NCI-H2196 (cell line): ENCODE measurements at regions not wholly inside any gene's neighbourhood (a gene's known extent, or its start where the extent isn't known, plus 50 kb on each side); places are given as distances from the start of the nearest gene placed in this dataset.
A peak's percentile ranks its signal among the peaks of the same experiment; 100 is the strongest.

Experiments used
- DNase-seq: peaks from one replicate; lab custom pipeline; 2025; ENCODE audit not compliant: unreplicated experiment; lab: John Stamatoyannopoulos, UW

DNA sequence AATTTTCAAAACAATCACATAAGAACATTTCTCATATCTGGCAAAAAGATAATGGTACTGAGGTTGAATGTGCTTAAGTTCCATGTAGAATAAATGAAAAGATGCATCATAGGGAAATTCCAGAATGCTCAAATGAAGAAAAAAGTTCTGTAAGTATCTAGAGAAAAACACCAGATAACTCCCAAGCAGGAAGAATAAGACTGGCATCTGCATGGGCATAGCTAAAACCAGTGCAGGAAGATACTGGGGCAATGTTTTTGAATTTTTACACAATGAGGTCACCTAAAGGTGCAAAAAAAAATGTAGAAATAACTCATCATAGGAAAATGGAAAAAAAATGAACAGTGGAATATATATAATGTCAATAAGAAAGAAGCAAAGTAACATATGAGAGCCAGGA is 275.2 kb downstream of the BAMBI start:
- DNase-seq: no peak

DNA sequence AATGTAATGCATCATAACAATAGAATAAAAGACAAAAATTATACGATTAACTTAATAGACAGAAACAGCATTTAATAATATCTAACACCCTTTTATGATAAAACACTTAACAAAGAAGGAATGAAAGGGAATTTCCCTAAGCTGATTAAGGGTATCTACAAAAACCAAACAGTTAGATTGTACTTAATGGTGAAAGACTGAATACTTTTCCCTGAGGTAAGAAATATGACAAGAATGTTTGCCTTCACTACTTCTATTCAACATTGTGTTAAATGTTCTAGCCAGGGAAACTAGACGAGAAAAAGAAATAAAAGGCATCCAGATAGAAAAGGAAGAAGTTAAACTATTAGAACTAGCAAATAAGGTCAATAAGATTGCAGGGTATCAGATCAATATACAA is 276.9 kb downstream of the BAMBI start:
- DNase-seq: no peak

DNA sequence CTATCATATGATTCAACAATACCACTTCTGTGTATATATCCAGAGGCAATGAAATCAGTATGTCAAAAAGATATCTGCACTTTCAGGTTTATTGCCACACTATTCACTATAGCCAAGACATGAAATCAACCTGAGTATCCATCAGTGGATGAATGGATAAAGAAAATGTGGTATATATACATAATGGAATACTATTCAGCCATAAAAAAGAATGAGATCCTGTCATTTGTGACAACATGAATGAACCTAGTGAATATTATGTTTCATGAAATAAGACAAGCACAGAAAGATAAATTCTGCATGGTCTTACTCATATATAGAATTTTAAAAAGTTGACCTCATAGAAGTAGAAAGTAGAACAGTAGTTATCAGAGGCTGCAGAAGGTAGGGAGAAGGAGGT is 281.1 kb downstream of the BAMBI start:
- no peak for DNase-seq

DNA sequence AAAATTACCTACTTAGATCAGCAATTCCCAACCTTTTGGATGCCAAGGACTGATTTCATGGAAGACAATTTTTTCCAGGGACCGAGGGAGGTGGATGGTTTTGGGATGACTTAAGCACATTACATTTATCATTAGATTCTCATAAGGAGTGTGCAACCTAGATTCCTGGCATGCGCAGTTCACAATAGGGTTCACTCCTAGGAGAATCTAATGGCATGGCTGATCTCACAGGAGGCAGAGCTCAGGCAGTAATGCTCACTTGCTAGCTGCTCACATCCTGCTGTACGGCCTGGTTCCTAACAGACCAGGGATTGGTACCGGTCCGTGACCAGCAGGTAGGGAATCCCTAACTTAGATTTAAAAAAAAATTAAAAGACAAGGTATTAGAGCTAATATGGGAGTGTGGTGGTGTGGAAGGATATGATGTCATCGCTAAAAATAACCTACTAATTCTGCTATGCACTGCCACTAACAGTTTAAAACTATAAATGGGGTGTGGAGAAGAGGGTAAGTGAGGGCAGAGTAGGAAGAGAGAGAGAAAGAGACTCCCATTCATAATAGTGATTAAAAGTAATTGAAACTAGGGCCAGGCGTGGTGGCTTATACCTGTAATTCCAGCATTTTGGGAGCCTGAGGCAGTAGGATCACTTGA is 282.7 kb downstream of the BAMBI start:
- DNase-seq: no peak

DNA sequence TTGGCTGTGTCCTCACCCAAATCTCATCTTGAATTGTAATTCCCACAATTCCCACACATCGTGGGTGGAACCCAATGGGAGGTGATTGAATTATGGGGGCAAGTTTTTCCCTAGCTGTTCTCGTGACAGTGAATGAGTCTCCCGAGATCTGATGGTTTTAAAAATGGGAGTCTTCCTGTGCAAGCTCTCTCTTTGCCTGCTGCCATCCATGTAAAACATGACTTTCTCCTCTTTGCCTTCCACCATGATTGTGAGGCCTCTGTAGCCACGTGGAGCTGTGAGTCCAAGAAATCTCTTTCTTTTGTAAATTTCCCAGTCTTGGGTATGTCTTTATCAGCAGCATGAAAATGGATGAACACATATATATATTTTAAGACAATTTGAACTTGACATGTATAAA is 285.4 kb downstream of the BAMBI start:
- no peak for DNase-seq

DNA sequence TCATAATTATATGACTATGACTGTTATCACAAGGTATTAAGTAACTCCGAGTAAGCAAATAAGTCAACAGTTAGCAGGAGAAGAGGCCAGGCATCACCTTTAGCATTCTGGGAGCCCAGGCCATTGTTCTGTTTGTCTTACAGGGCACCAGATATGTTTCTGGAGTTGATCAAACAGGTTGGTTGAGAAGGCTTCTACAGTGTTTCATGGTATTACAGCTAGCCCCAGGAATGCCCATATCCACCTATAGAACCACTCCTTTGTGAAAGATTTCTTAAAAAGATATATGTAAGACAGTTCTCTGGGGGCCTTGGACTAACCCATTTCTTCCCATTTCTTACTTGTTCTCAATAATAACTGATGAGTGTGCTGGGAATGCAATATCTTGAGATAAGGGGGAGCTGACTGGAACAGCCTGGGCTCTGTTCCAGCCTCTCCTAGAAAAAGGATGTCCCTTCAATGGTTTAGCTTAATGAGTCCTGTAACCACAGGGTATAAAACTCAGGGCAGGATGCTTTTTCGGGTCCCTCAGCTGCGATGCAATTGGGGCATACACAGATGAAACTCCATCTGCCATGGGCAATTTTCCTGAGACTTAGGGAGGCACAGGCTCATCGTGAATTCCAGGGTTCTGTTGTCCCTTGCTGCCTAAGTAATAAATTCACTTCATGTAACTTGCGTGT is 286.4 kb downstream of the BAMBI start:
- DNase-seq: no peak

DNA sequence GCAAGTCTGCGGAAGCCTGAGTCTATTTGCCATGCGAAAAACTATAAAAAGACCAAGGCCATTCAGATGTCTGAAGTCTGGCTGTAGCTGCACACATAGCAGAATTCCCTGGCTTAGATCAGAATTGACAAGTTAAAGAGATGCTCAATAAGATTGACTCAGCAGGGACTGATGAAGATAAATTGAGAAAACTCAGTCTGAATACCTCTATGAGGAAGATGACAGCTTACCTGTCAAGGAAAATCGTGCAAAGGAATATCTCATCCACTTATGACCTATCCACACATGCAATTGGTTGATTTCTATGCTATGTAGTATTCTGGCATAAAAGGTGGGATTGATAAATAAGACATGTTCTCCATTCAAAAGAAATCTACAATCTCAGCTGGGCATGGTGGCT is 288.6 kb downstream of the BAMBI start:
- no peak for DNase-seq

DNA sequence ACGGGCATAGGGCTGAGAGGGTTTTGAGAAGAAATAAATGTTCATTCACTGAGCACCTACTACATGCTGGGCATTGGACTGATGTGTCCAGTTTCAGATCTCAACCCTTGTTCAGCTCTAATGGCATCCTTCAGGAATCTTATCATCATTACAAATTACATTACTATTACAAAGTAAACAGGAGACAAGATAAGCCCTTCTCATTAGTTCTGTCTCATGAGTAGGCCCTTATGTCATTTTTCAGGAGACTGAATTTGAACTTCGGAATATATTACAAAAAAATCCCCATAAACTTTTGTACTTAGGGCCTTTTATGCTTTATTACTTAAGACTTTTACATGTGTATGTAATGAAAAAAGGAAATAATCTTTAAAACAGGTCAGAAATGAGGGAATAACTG is 289.7 kb downstream of the BAMBI start:
- DNase-seq: no peak

DNA sequence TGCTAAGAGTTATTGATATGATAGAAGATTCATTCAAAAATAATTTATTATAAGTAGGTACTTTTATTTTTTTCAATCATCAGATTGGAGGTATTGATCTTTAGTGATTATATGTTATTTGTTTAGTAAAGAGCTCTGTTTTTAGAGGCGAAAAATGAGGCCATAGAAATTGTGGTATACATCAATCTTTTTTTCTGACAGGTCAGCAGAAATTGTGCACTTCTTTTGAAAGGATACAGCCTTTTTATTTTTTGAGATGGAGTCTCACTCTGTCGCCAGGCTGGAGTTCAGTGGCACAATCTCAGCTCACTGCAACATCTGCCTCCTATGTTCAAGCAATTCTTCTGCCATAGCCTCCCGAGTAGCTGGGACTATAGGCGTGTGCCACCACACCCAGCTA is 292.1 kb downstream of the BAMBI start:
- no peak for DNase-seq

DNA sequence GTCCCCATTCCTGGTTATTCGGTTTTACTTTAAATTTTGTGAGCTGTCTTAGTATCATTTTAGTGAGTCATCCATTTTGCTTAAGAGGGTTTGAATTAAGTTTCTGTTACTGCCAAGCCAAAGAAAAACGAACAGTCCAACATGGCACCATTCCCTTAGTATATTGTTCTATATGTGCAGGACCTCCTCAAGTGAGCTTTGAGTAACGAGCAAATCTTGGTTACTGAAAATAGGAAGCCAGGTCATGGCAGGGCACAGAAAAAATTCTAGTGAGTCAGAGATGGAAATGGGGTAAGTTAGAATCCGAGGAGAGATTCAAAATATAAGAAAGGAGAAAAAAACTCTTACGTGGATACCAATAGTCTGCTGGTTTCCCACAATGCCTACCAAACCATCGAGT is 292.9 kb downstream of the BAMBI start:
- DNase-seq: no peak

DNA sequence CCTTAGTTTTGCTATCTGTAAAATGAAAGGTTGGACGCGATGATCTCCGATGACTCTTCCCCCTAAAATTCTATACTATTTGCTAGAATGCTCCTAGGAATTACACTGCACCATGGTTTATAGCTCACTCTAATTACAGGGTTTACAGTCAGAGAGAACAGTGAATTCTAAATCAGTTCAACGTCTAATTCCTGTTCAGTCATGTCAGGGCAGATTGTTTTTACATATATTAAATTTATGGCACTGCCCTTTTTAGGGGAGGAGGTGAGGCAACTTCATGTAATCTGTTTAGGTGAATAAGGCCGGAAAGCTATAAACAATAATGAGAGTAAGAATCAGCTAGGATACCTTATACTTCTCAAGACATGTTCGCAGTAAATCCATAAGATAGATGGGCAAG is 293.9 kb downstream of the BAMBI start:
- no peak for DNase-seq

DNA sequence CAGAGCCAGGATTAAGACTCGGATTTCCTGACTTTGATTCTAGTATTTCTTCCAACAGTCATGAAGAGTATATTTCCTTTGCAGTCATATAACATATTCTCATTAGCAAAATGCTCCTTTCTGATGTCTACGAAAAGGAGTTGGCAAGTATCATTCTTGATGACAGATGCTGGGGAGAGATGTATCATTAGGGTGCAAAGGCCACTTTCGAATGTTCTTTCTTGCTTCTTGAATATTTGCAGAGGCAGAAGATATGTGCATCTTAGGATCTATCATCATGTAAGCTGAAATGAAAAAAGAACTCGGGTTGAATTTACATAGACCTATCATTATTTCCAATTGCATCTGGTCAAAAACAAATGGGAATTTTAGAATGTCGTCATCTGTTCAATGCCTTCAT is 294.4 kb downstream of the BAMBI start:
- no peak for DNase-seq

DNA sequence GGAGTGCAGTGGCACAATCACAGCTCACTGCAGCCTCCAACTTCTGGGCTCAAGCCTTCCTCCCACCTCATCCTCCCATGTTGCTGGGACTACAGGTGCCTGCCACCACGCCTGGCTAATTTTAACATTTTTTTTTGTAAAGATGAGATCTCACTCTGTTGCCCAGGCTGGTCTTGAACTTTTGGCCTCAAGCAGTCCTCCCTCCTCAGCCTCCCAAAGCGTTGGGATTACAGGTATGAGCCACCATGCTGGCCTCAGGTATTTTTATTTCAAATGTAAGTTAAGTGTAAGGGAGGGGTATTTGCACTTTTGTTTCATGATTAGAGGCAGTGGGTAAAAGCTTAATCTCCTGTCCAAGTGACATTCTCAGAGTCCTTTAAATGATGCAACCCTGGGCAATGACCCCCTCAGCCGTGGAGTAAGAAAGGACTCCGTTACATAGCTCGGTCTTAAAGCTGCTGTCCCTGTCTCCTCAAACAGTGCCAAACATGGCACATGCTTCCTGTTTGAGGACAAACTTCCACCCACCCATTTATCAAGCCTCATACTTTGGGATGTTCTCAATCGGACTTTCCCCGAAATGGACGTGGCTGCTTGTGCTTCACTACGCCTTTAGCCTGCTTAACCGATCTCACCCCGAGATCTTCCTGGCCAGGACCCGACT is 296.1 kb downstream of the BAMBI start:
- DNase-seq: no peak

DNA sequence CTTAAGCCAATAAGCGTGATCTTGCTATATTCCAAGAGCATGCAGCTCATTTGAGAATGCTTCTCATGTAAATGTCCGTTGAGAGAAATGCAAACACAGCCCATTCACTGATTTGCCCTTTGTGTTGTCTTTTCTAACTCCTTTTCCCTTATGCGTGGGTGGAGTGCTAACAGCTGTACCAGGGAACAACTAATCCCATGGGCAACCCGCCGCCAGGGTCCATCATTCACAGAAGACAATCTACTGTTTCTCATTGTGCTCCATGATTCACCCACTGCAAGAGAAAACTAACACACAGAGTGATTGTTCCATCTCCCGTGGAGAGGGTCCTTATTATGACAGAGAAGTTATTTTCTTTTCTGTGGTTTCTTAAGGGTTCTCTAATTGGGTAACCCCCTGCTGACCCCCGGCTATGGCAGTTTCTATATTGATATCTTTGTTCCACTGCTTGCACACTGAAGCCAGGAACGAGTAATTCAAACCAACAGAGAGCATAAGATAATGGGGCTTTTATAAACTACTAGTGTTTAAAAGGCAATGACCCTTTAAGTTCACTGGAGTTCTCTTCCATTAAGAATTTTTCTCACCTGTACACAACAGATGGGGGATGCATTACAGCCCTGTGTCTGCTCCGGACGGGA is 298.7 kb downstream of the BAMBI start:
- peak; percentile 25 for DNase-seq

DNA sequence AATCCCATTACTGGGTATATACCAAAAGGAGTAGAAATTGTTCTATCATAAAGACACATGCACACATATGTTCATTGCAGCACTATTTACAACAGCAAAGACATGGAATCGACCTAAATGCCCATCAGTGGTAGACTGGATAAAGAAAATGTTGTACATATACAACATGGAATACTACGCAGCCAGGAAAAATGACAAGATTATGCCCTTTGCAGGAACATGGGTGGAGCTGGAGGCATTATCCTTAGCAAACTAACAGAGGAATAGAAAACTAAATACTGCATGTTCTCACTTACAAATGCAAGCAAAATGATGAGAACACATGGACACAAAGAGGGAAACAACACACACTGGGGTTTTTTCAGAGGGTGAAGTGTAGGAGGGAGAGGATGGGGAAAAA is 300.2 kb downstream of the BAMBI start:
- no peak for DNase-seq

DNA sequence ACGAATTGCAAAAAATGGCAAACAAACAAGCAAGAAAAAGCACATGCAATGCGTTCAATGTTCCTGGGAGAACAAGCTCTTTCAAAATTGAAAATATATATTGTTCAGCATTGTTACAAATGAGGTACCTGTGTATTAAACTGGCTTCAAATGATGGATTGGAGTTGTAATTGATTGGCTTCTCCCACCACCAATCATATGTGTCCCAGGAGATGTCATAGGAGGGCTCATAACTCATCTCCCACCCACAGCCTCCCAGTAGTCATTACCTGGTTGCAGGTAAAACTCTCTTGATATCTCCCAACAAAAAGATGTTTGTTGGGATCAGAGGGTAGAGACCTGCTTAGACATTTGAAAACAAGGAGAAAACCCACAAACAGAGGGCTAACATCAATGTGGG is 302.9 kb downstream of the BAMBI start:
- DNase-seq: no peak

DNA sequence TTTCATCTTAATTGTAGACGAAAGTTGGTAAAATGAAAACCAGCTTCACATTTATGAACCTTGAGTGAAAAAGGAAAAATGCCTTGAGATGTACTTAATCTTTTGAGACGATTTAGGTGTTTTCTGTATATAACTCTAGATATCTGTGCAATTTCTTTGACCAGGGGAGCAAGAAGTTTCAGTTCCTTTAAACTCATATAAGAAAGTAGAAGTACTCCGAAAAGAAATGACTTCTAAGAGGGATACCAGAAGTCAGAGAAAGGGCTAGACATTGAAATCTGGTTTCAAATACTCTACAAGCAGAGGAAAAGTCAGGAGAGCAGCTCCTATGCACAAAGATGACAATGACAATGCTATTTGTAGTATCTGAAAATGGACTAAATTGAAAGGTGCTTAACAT is 303.7 kb downstream of the BAMBI start:
- no peak for DNase-seq

DNA sequence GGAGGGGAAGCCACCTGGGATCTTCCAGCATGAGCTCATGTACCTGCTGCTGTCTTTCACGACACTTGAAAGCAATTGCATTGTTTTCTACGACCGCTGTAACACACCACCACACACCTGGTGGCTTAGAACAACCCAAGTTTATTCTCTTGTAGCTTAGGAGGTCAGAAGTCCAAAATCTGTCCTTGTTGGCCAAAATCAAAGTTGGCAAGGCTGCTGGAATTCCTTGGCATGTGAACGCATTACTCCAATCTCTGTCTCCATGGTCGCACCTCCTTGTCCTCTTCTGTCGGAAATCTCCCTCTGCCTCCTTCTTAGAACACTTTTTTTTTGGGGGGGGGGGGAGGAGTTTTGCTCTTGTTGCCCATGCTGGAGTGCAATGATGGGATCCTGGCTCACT is 305.7 kb downstream of the BAMBI start:
- no peak for DNase-seq

DNA sequence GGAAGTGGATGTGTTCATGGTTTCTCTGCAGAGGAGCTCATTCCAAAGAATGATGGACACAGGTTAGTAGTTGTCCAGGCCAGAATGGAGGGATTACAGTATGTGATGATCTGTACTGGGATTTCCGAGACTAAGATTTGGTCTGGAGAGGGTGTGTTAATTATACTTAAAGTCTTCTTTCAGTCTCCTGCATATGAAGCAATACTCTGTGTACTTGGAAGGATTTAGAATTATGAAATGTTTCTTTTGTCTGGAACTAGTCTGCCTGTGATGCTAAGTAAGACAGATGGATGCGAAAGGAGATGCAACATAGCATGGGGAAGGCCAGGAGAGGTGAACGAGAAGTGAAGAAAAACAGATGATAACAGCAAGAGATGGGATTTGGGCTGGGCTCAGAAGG is 305.1 kb upstream of the LYZL1 start:
- DNase-seq: no peak

DNA sequence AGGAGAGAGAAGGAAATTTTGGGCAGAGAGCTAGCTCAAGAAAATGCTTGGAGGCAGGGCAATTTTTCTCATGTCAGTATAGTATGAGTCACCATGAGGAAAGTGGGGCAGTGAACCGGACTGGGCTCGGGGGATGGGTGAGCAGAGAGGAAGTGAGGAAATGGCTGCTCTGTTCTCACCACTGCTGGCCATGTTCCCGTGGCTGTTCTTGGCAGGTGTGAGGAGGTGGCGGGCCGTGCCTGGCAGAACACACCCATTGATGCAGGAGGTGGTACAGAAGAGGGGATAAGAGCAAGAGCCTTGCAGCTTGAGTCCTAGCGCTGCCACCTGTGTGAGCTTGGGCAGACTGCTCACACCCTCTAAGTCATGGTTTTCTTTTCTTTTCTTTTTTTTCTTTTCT is 304.4 kb upstream of the LYZL1 start:
- peak; percentile 63 for DNase-seq

DNA sequence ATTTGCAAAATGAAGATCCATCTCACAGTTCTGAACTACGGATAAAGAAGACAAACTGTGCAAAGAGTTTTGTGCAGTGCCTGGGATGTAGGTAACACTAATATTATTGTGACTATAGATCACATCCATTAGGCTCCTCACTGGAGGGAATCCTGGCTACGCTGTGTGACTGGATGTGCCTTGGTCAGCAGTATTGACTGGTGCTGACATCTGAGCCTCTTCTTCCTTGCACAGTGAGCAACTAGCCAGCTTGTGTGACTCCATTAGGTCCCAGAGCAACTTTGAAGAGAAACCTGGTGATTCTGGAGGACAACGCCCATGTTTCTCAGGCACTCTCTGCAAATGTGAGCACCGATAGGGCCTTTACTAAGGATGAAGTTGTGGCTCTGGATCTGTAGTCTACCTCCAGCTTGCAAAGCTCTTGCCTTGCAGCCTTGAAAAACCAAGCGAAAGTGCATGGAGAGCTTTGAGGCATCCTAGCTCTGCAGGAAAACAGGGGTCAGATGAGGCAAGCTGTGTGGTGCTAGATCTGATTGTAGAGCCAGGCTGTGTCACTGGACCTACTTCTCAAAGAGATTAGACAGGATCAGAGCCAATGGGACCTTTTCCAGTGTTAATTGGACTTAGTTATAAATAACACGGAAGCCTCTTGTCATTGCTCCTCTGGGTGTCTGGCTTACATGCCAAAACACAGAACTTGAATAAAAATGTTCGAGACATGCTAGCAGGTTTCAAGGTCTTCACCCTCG is 303.6 kb upstream of the LYZL1 start:
- DNase-seq: no peak
